B cell (primary cell): ENCODE measurements at regions not wholly inside any gene's neighbourhood (a gene's known extent, or its start where the extent isn't known, plus 50 kb on each side); places are given as distances from the start of the nearest gene placed in this dataset.

Source experiments
- ATAC-seq: fragments of 200-7000 bp; cut with Tn5 transposase; one replicate; pipeline ENCODE4 v1.10.0; 2021; ENCODE audit warnings: low read depth, mild to moderate bottlenecking, moderate number of reproducible peaks, moderate library complexity
- CTCF ChIA-PET: fragments of 350-600 bp; sonication (Branson Sonifier 250); formaldehyde crosslinking; loops from one replicate; lab custom pipeline; 2021; ENCODE audit warnings: antibody characterized with exemption, inconsistent platforms; lab: Charles Lee
- POLR2A ChIA-PET: fragments of 350-600 bp; sonication (Branson Sonifier 250); formaldehyde crosslinking; loops from one replicate; lab custom pipeline; 2021; ENCODE audit warnings: antibody characterized with exemption; lab: Charles Lee
- DNase-seq: peaks from one replicate; pipeline ENCODE4 v3.0.0; 2013
- H2AFZ ChIP-seq: 2 replicates; pipeline ENCODE4 v1.6.1; 2012; ENCODE audit warnings: mild to moderate bottlenecking, low read depth, low read length; ENCODE audit not compliant: insufficient read depth, poor library complexity, severe bottlenecking
- H3K27ac ChIP-seq, 2 donors: 1 replicate in 1 of 2; 2 replicates in 1 of 2; pipeline ENCODE4 v1.5.1; 2012 to 2013; ENCODE audit warnings: low read length in 2 of 2, mild to moderate bottlenecking in 2 of 2, moderate library complexity in 1 of 2
- H3K27me3 ChIP-seq, 4 experiments: fragments of 200-600 bp in 1 of 4; sonication (generic) in 1 of 4; replicated peaks in 1 of 4; 1 replicate in 2 of 4; 2 replicates in 2 of 4; pipeline versions ENCODE4 v1.6.1 to v1.7.0; 2013 to 2016; ENCODE audit warnings: low read length in 3 of 4, mild to moderate bottlenecking in 2 of 4, mixed read lengths in 1 of 4, moderate library complexity in 1 of 4; ENCODE audit not compliant: insufficient read depth in 4 of 4, control insufficient read depth in 3 of 4; ENCODE audit errors: control extremely low read depth in 1 of 4
- H3K36me3 ChIP-seq, 2 experiments: replicated peaks in 1 of 2; 1 replicate in 1 of 2; 2 replicates in 1 of 2; pipeline versions ENCODE4 v1.6.1 to v1.7.1; 2013; ENCODE audit warnings: low read length in 1 of 2; ENCODE audit not compliant: insufficient read depth in 2 of 2, control insufficient read depth in 1 of 2; ENCODE audit errors: control extremely low read depth in 1 of 2, extremely low read depth in 1 of 2
- H3K4me1 ChIP-seq, 2 donors: fragments of 200-600 bp in 1 of 2; sonication (generic) in 1 of 2; 1 replicate in 1 of 2; 2 replicates in 1 of 2; pipeline versions ENCODE4 v1.5.1 to v1.6.1; 2013 to 2017; ENCODE audit warnings: low read length in 2 of 2; ENCODE audit not compliant: control insufficient read depth in 2 of 2, insufficient read depth in 2 of 2
- H3K4me2 ChIP-seq: replicated peaks from 2 replicates; pipeline ENCODE3; 2012; ENCODE audit warnings: mild to moderate bottlenecking, low read depth, low read length; ENCODE audit not compliant: poor library complexity, severe bottlenecking
- H3K4me3 ChIP-seq, 5 experiments: fragments of 200-600 bp in 1 of 5; sonication (generic) in 1 of 5; 1 replicate in 3 of 5; 2 replicates in 2 of 5; pipeline versions ENCODE4 v1.5.1 to v1.7.0; 2011 to 2016; ENCODE audit warnings: low read length in 4 of 5, mild to moderate bottlenecking in 4 of 5, low read depth in 2 of 5, control low read depth in 1 of 5, moderate library complexity in 1 of 5; ENCODE audit not compliant: insufficient read depth in 1 of 5; ENCODE audit errors: control extremely low read depth in 1 of 5, extremely low read depth in 1 of 5
- H3K79me2 ChIP-seq: fragments of 200-600 bp; sonication (generic); one replicate; pipeline ENCODE4 v1.6.0; 2016; ENCODE audit warnings: low read length; ENCODE audit not compliant: control insufficient read depth, insufficient read depth
- H3K9ac ChIP-seq: fragments of 200-600 bp; sonication (generic); 2 replicates; pipeline ENCODE4 v1.6.1; 2017; ENCODE audit warnings: mild to moderate bottlenecking, low read length, moderate library complexity
- H3K9me3 ChIP-seq, 3 donors: one replicate each; pipeline versions ENCODE4 v1.6.1 to v1.7.1; 2013; ENCODE audit warnings: low read length in 2 of 3; ENCODE audit not compliant: control insufficient read depth in 2 of 3, insufficient read depth in 1 of 3; ENCODE audit errors: control extremely low read depth in 1 of 3
- H4K20me1 ChIP-seq: 2 replicates; pipeline ENCODE4 v1.6.0; 2012; ENCODE audit warnings: mild to moderate bottlenecking, low read length; ENCODE audit not compliant: insufficient read depth, control insufficient read depth, poor library complexity, severe bottlenecking
- H3K27ac Mint-ChIP-seq: one replicate; pipeline ENCODE4 v1.8.0; 2021; ENCODE audit warnings: mixed read lengths
- H3K27me3 Mint-ChIP-seq: one replicate; pipeline ENCODE4 v1.8.0; 2021; ENCODE audit warnings: mixed read lengths
- H3K4me1 Mint-ChIP-seq: one replicate; pipeline ENCODE4 v1.8.0; 2021; ENCODE audit warnings: mixed read lengths
- H3K4me3 Mint-ChIP-seq: one replicate; pipeline ENCODE4 v1.8.0; 2021; ENCODE audit warnings: mixed read lengths
- H3K9me3 Mint-ChIP-seq: one replicate; pipeline ENCODE4 v1.8.0; 2022; ENCODE audit warnings: mixed read lengths; ENCODE audit not compliant: insufficient read depth
- CTCF ChIP-seq: fragments of 200-600 bp; IDR thresholded peaks from one replicate; pipeline ENCODE4 v1.8.0; 2022; ENCODE audit warnings: antibody characterized with exemption, mild to moderate bottlenecking
- EZH2 ChIP-seq: IDR thresholded peaks from 2 replicates; pipeline ENCODE4 v1.6.1; 2012; ENCODE audit warnings: borderline replicate concordance, low read depth, mild to moderate bottlenecking, moderate library complexity, low read length; ENCODE audit not compliant: insufficient read depth, poor library complexity, severe bottlenecking
- WGBS: methylation state at CpG from one replicate; pipeline ENCODE4 v1.1.5; 2013; ENCODE audit warnings: missing lambda C conversion rate; ENCODE audit not compliant: insufficient coverage; 5-methylcytosine and 5-hydroxymethylcytosine counted together
- intact Hi-C: fragments of 100-400 bp; cut with micrococcal nuclease; formaldehyde crosslinking; loops from one replicate; pipeline ENCODE4 v1.10.0; 2022

DNA sequence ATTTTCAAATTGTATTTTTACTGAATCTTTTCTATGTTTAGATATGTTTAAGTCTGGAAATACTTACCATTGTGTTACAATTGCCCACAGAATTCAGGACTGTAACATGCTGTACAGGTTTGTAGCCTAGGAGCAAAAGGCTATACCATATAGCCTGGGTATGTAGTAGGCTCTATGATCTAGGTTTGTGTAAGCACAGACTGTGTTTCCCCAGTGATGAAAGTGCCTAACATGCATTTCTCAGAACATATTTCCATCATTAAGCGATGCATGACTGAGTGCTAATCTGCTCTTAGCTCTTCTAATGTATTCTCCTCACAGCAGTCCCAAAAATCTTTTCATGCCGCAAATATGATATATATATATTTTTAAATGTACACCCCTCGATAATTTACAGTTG lies 166.7 kb upstream of the PPP2R2B start:
- no peak overlapping the region for H3K4me3 ChIP-seq
- no peaks in the 10 kb centered on the region for H3K9me3 Mint-ChIP-seq
- no peak overlapping the region for H3K27ac Mint-ChIP-seq
- ChIA-PET POLR2A (no interaction called here), CTCF (no interaction called here)
- H3K27me3 Mint-ChIP-seq = no peaks in the 10 kb centered on the region
- ATAC-seq (no peak), DNase-seq (no peak)
- no peaks in the 10 kb centered on the region for H3K4me1 Mint-ChIP-seq
- H3K9me3 ChIP-seq = no peaks in the 10 kb centered on the region
- H3K36me3 ChIP-seq = no peaks in the 10 kb centered on the region
- H2AFZ ChIP-seq = no peak overlapping the region
- H4K20me1 ChIP-seq = no peaks in the 10 kb centered on the region
- no peak overlapping the region for H3K9ac ChIP-seq
- no peaks in the 10 kb centered on the region for H3K79me2 ChIP-seq
- no peak overlapping the region for H3K27ac ChIP-seq
- H3K4me3 Mint-ChIP-seq = no peak overlapping the region
- TF ChIP-seq EZH2 (no peak), CTCF (no peak)
- no peak overlapping the region for H3K4me2 ChIP-seq
- no CpG with 5 or more reads among the region's 3 CpGs for WGBS
- no peaks in the 10 kb centered on the region for H3K4me1 ChIP-seq
- H3K27me3 ChIP-seq = no peaks in the 10 kb centered on the region
- intact Hi-C loops = no loop called here

DNA sequence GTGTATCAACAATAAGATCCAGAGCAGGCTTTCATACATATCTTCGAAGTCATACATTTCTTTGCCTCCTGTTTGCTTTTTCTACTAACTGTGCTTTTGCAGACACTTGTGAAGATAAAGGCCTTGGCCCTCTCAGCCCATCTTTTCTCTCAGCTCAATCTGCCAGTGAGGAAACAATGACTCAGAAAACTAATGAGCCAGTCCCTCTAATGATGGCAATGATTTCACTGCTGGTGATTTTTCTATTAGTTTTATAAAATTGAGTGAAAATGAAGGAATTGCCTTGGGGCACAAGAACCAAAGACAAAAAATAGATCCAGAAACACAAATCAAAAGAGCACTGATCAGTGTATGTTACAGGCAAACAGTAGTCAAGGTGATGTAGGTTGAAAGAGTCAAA lies 167.7 kb upstream of the PPP2R2B start:
- Histone ChIP-seq H3K9ac (no peak overlapping the region), H3K79me2 (no peaks in the 10 kb centered on the region), H4K20me1 (no peaks in the 10 kb centered on the region), H3K4me2 (no peak overlapping the region), H3K27ac (no peak overlapping the region), H3K4me3 (no peak overlapping the region), H3K36me3 (no peaks in the 10 kb centered on the region), H2AFZ (no peak overlapping the region), H3K4me1 (no peaks in the 10 kb centered on the region), H3K9me3 (no peaks in the 10 kb centered on the region), H3K27me3 (no peaks in the 10 kb centered on the region)
- Mint-ChIP-seq H3K4me1 (no peaks in the 10 kb centered on the region), H3K27ac (no peak overlapping the region), H3K4me3 (no peak overlapping the region), H3K9me3 (no peaks in the 10 kb centered on the region), H3K27me3 (no peaks in the 10 kb centered on the region)
- ChIA-PET CTCF (no interaction called here), POLR2A (no interaction called here)
- ATAC-seq (no peak), DNase-seq (no peak)
- intact Hi-C loops = no loop called here
- 100% methylated on average over 1 of the region's 1 CpG for WGBS
- no peak for TF ChIP-seq CTCF
- TF ChIP-seq EZH2 = no peak
